ENCODE measurements at regions not wholly inside any gene's neighbourhood (a gene's known extent, or its start where the extent isn't known, plus 50 kb on each side); places are given as distances from the start of the nearest gene placed in this dataset.

DNA sequence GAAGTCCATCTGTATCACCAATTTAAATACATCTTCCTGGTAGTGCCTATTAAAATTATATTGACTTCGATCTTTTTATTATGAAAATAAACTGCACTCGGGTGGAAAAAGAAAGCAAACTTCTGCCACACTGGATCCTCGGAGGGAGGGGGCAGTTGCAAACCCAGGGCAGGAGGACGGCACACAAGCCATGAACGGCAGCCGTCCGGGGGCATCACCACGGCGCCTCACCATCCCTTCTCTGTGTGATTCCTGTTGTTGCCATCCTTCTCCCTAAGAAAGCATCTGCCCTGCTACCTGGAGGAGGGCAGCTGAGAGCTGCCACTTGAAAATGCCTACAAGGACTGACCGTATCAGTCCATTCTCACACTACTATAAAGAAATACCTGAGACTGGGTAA is 53.9 kb upstream of the ENPP7 start:
- no CpG with 5 or more reads among the region's 10 CpGs for WGBS (ENCODE audit: extremely low coverage, insufficient read length, low lambda C conversion rate)
- no peak overlapping the region for H3K27ac ChIP-seq (ENCODE audit: insufficient read length, low read depth, low read length)
- no peak overlapping the region for H2AK5ac ChIP-seq (ENCODE audit: insufficient read length, low read length)
- H2AFZ ChIP-seq (ENCODE audit: low read length), result no peak overlapping the region
- no peak overlapping the region for H3K4me2 ChIP-seq (ENCODE audit: insufficient read depth, insufficient read length, low read length)
- no peak overlapping the region for H3K18ac ChIP-seq (ENCODE audit: insufficient read length, low read depth, low read length)
- H3K4me3 Mint-ChIP-seq, result no peak overlapping the region
- H3K4me1 ChIP-seq (ENCODE audit: insufficient read depth, low read length), result no peaks in the 10 kb centered on the region
- H3T11ph ChIP-seq (ENCODE audit: low read length), result no peak overlapping the region
- H2BK120ac ChIP-seq (ENCODE audit: low read depth, low read length, poor library complexity, severe bottlenecking), result no peak overlapping the region
- no peaks in the 10 kb centered on the region for H4K20me1 ChIP-seq (ENCODE audit: control insufficient read depth, insufficient read depth, insufficient read length)
- peaks cover 39% of the 10 kb centered on the region for H3K27me3 Mint-ChIP-seq (ENCODE audit: low read depth)
- no peak overlapping the region for H3K4ac ChIP-seq (ENCODE audit: low read depth, low read length)
- H3K56ac ChIP-seq (ENCODE audit: insufficient read length, low read depth, low read length), result no peak overlapping the region
- H4K8ac ChIP-seq (replicated peaks; ENCODE audit: insufficient read length, low read depth, low read length), result no peak overlapping the region
- no peak overlapping the region for H2BK5ac ChIP-seq (ENCODE audit: insufficient read length, low read length)
- no peaks in the 10 kb centered on the region for H3K27me3 ChIP-seq (ENCODE audit: insufficient read depth, low read length)
- H3K4me1 Mint-ChIP-seq, result peaks cover 6 to 14% of the 10 kb centered on the region in 2 experiments
- H3K23me2 ChIP-seq (ENCODE audit: insufficient read length, low read depth, low read length, poor library complexity, severe bottlenecking), result no peaks in the 10 kb centered on the region
- H3K9ac ChIP-seq (ENCODE audit: extremely low read depth, insufficient read length, low read length), result no peak overlapping the region
- H2BK12ac ChIP-seq (ENCODE audit: insufficient read length, low read depth, low read length), result no peak overlapping the region
- no peak overlapping the region for H4K91ac ChIP-seq (ENCODE audit: insufficient read length, low read depth, low read length)
- no peaks in the 10 kb centered on the region for H3K79me2 ChIP-seq (ENCODE audit: insufficient read depth, low read length)
- H3K79me1 ChIP-seq (ENCODE audit: insufficient read depth, low read depth, low read length, poor library complexity, severe bottlenecking), result no peaks in the 10 kb centered on the region
- peaks cover 3 to 7% (median 7%) of the 10 kb centered on the region in 3 experiments for H3K36me3 Mint-ChIP-seq (ENCODE audit: insufficient read depth in 1 of 3, low read depth in 3 of 3)
- H2BK15ac ChIP-seq (ENCODE audit: low read depth, low read length), result no peak overlapping the region
- peaks cover 10 to 11% of the 10 kb centered on the region in 2 experiments for H3K9me3 Mint-ChIP-seq
- H2BK20ac ChIP-seq (ENCODE audit: low read depth, low read length, poor library complexity, severe bottlenecking), result no peak overlapping the region
- no peak for DNase-seq
- no peak overlapping the region for H3K14ac ChIP-seq (ENCODE audit: insufficient read depth, low read length)
- H4K5ac ChIP-seq (ENCODE audit: insufficient read length, low read depth, low read length), result no peak overlapping the region
- H3K9me3 ChIP-seq (ENCODE audit: control insufficient read depth, low read depth, low read length), result no peaks in the 10 kb centered on the region
- H3K27ac Mint-ChIP-seq, result no peak overlapping the region
- TF ChIP-seq, protein P1, sequence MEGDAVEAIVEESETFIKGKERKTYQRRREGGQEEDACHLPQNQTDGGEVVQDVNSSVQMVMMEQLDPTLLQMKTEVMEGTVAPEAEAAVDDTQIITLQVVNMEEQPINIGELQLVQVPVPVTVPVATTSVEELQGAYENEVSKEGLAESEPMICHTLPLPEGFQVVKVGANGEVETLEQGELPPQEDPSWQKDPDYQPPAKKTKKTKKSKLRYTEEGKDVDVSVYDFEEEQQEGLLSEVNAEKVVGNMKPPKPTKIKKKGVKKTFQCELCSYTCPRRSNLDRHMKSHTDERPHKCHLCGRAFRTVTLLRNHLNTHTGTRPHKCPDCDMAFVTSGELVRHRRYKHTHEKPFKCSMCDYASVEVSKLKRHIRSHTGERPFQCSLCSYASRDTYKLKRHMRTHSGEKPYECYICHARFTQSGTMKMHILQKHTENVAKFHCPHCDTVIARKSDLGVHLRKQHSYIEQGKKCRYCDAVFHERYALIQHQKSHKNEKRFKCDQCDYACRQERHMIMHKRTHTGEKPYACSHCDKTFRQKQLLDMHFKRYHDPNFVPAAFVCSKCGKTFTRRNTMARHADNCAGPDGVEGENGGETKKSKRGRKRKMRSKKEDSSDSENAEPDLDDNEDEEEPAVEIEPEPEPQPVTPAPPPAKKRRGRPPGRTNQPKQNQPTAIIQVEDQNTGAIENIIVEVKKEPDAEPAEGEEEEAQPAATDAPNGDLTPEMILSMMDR (conservative IDR thresholded peaks at IDR 0.05), result no peak
- no peak overlapping the region for H3K23ac ChIP-seq (ENCODE audit: insufficient read length, low read depth, low read length)
